ENCODE measurements at regions not wholly inside any gene's neighbourhood (a gene's known extent, or its start where the extent isn't known, plus 50 kb on each side); places are given as distances from the start of the nearest gene placed in this dataset.

GRCh38 chr3:35921718-35922117 lies 282.4 kb downstream of the ARPP21 start:
- Histone ChIP-seq H3K27me3 (ENCODE audit: control insufficient read depth in 2 of 2, insufficient read depth in 2 of 2, low read length in 2 of 2) (no peaks in the 10 kb centered on the region), H3K36me3 (ENCODE audit: control insufficient read depth in 2 of 2, extremely low read depth in 1 of 2, insufficient read depth in 2 of 2, low read length in 2 of 2) (no peaks in the 10 kb centered on the region), H3K9me3 (replicated peaks; ENCODE audit: control insufficient read depth, insufficient read depth, low read length) (no peaks in the 10 kb centered on the region), H3K27ac (ENCODE audit: insufficient read depth, low read depth, low read length) (no peak overlapping the region), H2AFZ (ENCODE audit: low read depth, low read length) (no peak overlapping the region), H3K9ac (replicated peaks; ENCODE audit: extremely low read depth, insufficient read depth, low read length) (no peak overlapping the region), H3K4me1 (ENCODE audit: control insufficient read depth, extremely low read depth, insufficient read depth, low read length) (peaks cover 6% of the 10 kb centered on the region), H3K79me2 (ENCODE audit: control insufficient read depth, insufficient read depth, low read length) (no peaks in the 10 kb centered on the region), H3K9me1 (replicated peaks; ENCODE audit: control insufficient read depth, extremely low read depth, insufficient read depth, low read length) (no peaks in the 10 kb centered on the region), H3K4me2 (ENCODE audit: insufficient read depth, low read length) (no peak overlapping the region), H3K4me3 (replicated peaks in 1 of 3; ENCODE audit: insufficient read depth in 1 of 3, low read depth in 1 of 3, low read length in 3 of 3) (no peak overlapping the region), H4K20me1 (replicated peaks; ENCODE audit: control insufficient read depth, extremely low read depth, insufficient read depth, low read length) (no peaks in the 10 kb centered on the region)
- DNase-seq (ENCODE audit: low read depth, low spot score) (no peak), FAIRE-seq (no peak)
- CTCF ChIA-PET, result interaction anchor here (1.5 to 1.7 kb wide), 2 partner anchors 13 to 25 kb away, joined by 8 to 9 read pairs; no protein-coding TSS in a partner anchor
- no peak for TF ChIP-seq POLR2A (IDR thresholded peaks at IDR 0.05; ENCODE audit: low read depth, low read length)
- TF ChIP-seq MAX (IDR thresholded peaks at IDR 0.05; ENCODE audit: insufficient read depth, insufficient read length), result no peak
- TF ChIP-seq CTCF (IDR thresholded peaks at IDR 0.05; ENCODE audit: extremely low read depth in 1 of 2, insufficient read depth in 1 of 2, low read depth in 1 of 2, low read length in 2 of 2), result no peak
- no peak for TF ChIP-seq FOS (IDR thresholded peaks at IDR 0.05; ENCODE audit: borderline replicate concordance, insufficient read depth, low read length)
- no peak for TF ChIP-seq GATA2 (IDR thresholded peaks at IDR 0.05; ENCODE audit: insufficient read depth, insufficient read length, low read depth, low read length)
- no peak for TF ChIP-seq POLR2AphosphoS5 (IDR thresholded peaks at IDR 0.05; ENCODE audit: insufficient read depth, low read depth, low read length)
- no peak for TF ChIP-seq JUN (IDR thresholded peaks at IDR 0.05; ENCODE audit: borderline replicate concordance, insufficient read depth, insufficient read length, low read depth)
- TF ChIP-seq MYC (IDR thresholded peaks at IDR 0.05; ENCODE audit: low read depth, low read length), result no peak
- no peak for TF ChIP-seq EZH2 (IDR thresholded peaks at IDR 0.05; ENCODE audit: borderline replicate concordance, low read depth, low read length, severe bottlenecking)
- dilution Hi-C loops (cut with MboI; ENCODE audit: extremely low pct_ligation_motif_present, low sequenced_read_pairs) (no loop called here), intact Hi-C loops (cut with micrococcal nuclease) (no loop called here)
- POLR2A ChIA-PET, result no interaction called here
- no TSS peak for BruUV-seq (replicated peaks)
